GM21576 (cell line): ENCODE measurements at regions not wholly inside any gene's neighbourhood (a gene's known extent, or its start where the extent isn't known, plus 50 kb on each side); places are given as distances from the start of the nearest gene placed in this dataset.
"Not testable (repeated sequence)": the region's sequence is repeated elsewhere in the genome, so short reads cannot be mapped to it uniquely, and the experiment has no call there.

ENCODE experiments used
- ATAC-seq: cut with Tn5 transposase; IDR thresholded peaks from one replicate; pipeline ENCODE4 v1.9.1; 2021; ENCODE audit warnings: mild to moderate bottlenecking, moderate library complexity; ENCODE audit not compliant: unreplicated experiment

- no peak for ATAC-seq
Measured at GRCh38 chr14:71416392-71416791, 509.1 kb downstream of the PCNX1 start.

GRCh38 chr14:71418532-71419245 is 511.4 kb downstream of the PCNX1 start:
- no peak for ATAC-seq

- ATAC-seq, result no peak
Measured at GRCh38 chr14:71423481-71423880, 508.7 kb upstream of the RGS6 start.

GRCh38 chr14:71424941-71425340 is 507.3 kb upstream of the RGS6 start:
- ATAC-seq, result no peak

GRCh38 chr14:71426001-71426400 is 506.2 kb upstream of the RGS6 start:
- ATAC-seq, result no peak

GRCh38 chr14:71429902-71430301 is 502.3 kb upstream of the RGS6 start:
- no peak for ATAC-seq

- ATAC-seq, result no peak
Measured at GRCh38 chr14:71430321-71430677, 501.9 kb upstream of the RGS6 start.

- no peak for ATAC-seq
Measured at GRCh38 chr14:71430678-71431376, 501.4 kb upstream of the RGS6 start.

GRCh38 chr14:71432334-71433110 is 499.7 kb upstream of the RGS6 start:
- no peak for ATAC-seq

- no peak for ATAC-seq
Measured at GRCh38 chr14:71433303-71433702, 498.9 kb upstream of the RGS6 start.

- ATAC-seq, result not testable (repeated sequence)
Measured at GRCh38 chr14:71435641-71436040, 496.6 kb upstream of the RGS6 start.

- no peak for ATAC-seq
Measured at GRCh38 chr14:71437870-71438269, 494.4 kb upstream of the RGS6 start.

- no peak for ATAC-seq
Measured at GRCh38 chr14:71438684-71439083, 493.5 kb upstream of the RGS6 start.

GRCh38 chr14:71441126-71441525 is 491.1 kb upstream of the RGS6 start:
- no peak for ATAC-seq

GRCh38 chr14:71444030-71444822 is 488.0 kb upstream of the RGS6 start:
- ATAC-seq, result no peak

- no peak for ATAC-seq
Measured at GRCh38 chr14:71448431-71449315, 483.6 kb upstream of the RGS6 start.

GRCh38 chr14:71449316-71450055 is 482.7 kb upstream of the RGS6 start:
- ATAC-seq, result no peak

GRCh38 chr14:71451501-71451900 is 480.7 kb upstream of the RGS6 start:
- ATAC-seq, result no peak

- ATAC-seq, result no peak
Measured at GRCh38 chr14:71452539-71452938, 479.7 kb upstream of the RGS6 start.
